GM23338 (cell line): ENCODE measurements at regions not wholly inside any gene's neighbourhood (a gene's known extent, or its start where the extent isn't known, plus 50 kb on each side); places are given as distances from the start of the nearest gene placed in this dataset.
A peak's percentile ranks its signal among the peaks of the same experiment; 100 is the strongest.

Experiments
- ATAC-seq: fragments of 200-7000 bp; cut with Tn5 transposase; 3 replicates; pipeline ENCODE4 v1.9.1; 2020
- DNase-seq: peaks from one replicate; pipeline ENCODE4 v3.0.0-alpha.2; 2015; ENCODE audit warnings: low spot score
- H2AFZ ChIP-seq: fragments of 200-600 bp; sonication (generic); 2 replicates; pipeline ENCODE4 v1.8.0; 2016; ENCODE audit warnings: antibody characterized with exemption, mild to moderate bottlenecking, moderate library complexity
- H3F3A ChIP-seq: fragments of 200-600 bp; sonication (generic); replicated peaks from 2 replicates; pipeline ENCODE4 v1.8.0; 2017; ENCODE audit warnings: antibody characterized with exemption, mixed run types, low read depth
- H3K27ac ChIP-seq: fragments of 200-600 bp; sonication (generic); 2 replicates; pipeline ENCODE4 v1.6.1; 2016; ENCODE audit warnings: low read depth
- H3K27me3 ChIP-seq: fragments of 200-600 bp; sonication (generic); 2 replicates; pipeline ENCODE4 v1.8.0; 2016; ENCODE audit warnings: mild to moderate bottlenecking, mixed run types, moderate library complexity; ENCODE audit not compliant: insufficient read depth
- H3K36me3 ChIP-seq: fragments of 200-600 bp; sonication (generic); 2 replicates; pipeline ENCODE4 v1.8.0; 2016; ENCODE audit warnings: mild to moderate bottlenecking; ENCODE audit not compliant: insufficient read depth
- H3K4me1 ChIP-seq: fragments of 200-600 bp; sonication (generic); 2 replicates; pipeline ENCODE4 v1.8.0; 2016; ENCODE audit warnings: mild to moderate bottlenecking, moderate library complexity; ENCODE audit not compliant: insufficient read depth
- H3K4me2 ChIP-seq: fragments of 200-600 bp; sonication (generic); 2 replicates; pipeline ENCODE4 v1.7.1; 2017; ENCODE audit warnings: mixed run types
- H3K4me3 ChIP-seq: fragments of 200-600 bp; sonication (generic); 2 replicates; pipeline ENCODE4 v1.6.1; 2016; ENCODE audit warnings: mixed run types
- H3K79me2 ChIP-seq: fragments of 200-600 bp; sonication (generic); replicated peaks from 2 replicates; pipeline ENCODE4 v1.8.0; 2017; ENCODE audit warnings: mild to moderate bottlenecking; ENCODE audit not compliant: insufficient read depth
- H3K9me2 ChIP-seq: fragments of 200-600 bp; sonication (generic); 2 replicates; pipeline ENCODE4 v1.8.0; 2017; ENCODE audit not compliant: insufficient read depth
- H4K20me1 ChIP-seq: fragments of 200-600 bp; sonication (generic); replicated peaks from 2 replicates; pipeline ENCODE4 v1.8.0; 2017; ENCODE audit warnings: mild to moderate bottlenecking; ENCODE audit not compliant: insufficient read depth
- H3K27ac Mint-ChIP-seq: 2 replicates; pipeline ENCODE4 v1.8.0; 2020; ENCODE audit warnings: inconsistent platforms, mild to moderate bottlenecking, moderate library complexity, mixed read lengths
- H3K27me3 Mint-ChIP-seq: 3 replicates; pipeline ENCODE4 v1.8.0; 2022; ENCODE audit warnings: low read depth, mild to moderate bottlenecking, moderate library complexity, mixed read lengths, inconsistent platforms; ENCODE audit not compliant: insufficient read depth, poor library complexity
- H3K36me3 Mint-ChIP-seq: 3 replicates; pipeline ENCODE4 v1.8.0; 2021; ENCODE audit warnings: low read depth, mild to moderate bottlenecking, inconsistent platforms, moderate library complexity, mixed read lengths
- H3K4me1 Mint-ChIP-seq: 3 replicates; pipeline ENCODE4 v1.8.0; 2020; ENCODE audit warnings: mild to moderate bottlenecking, inconsistent platforms, mixed read lengths
- H3K4me3 Mint-ChIP-seq: 3 replicates; pipeline ENCODE4 v1.8.0; 2021; ENCODE audit warnings: moderate library complexity, mild to moderate bottlenecking, inconsistent platforms, mixed read lengths
- H3K9me3 Mint-ChIP-seq: 3 replicates; pipeline ENCODE4 v1.8.0; 2020; ENCODE audit warnings: moderate library complexity, mild to moderate bottlenecking, inconsistent platforms, mixed read lengths
- CREB1 ChIP-seq: fragments of 250-450 bp; sonication (Bioruptor Pico); IDR thresholded peaks from 2 replicates; pipeline ENCODE4 v1.5.0; 2020; ENCODE audit warnings: low read depth, mild to moderate bottlenecking, moderate library complexity
- EZH2 ChIP-seq: fragments of 200-600 bp; sonication (generic); IDR thresholded peaks from one replicate; pipeline ENCODE4 v1.8.0; 2017; ENCODE audit warnings: antibody characterized with exemption, mild to moderate bottlenecking, low read depth; ENCODE audit not compliant: unreplicated experiment
- EZH2phosphoT487 ChIP-seq: fragments of 200-600 bp; sonication (generic); IDR thresholded peaks from one replicate; pipeline ENCODE4 v1.8.1; 2018; ENCODE audit warnings: antibody characterized with exemption; ENCODE audit not compliant: unreplicated experiment
- NANOG ChIP-seq: IDR thresholded peaks from 2 replicates; pipeline ENCODE4 v1.6.1; 2016; ENCODE audit warnings: antibody characterized with exemption, borderline replicate concordance
- POLR2AphosphoS5 ChIP-seq: IDR thresholded peaks from 2 replicates; pipeline ENCODE4 v1.6.1; 2016; ENCODE audit warnings: antibody characterized with exemption, low read depth
- STAT1 ChIP-seq: IDR thresholded peaks from one replicate; pipeline ENCODE4 v1.6.1; 2016; ENCODE audit warnings: antibody characterized with exemption; ENCODE audit not compliant: unreplicated experiment
- ZNF114 ChIP-seq: fragments of 250-450 bp; sonication (Bioruptor Pico); IDR thresholded peaks from 2 replicates; pipeline ENCODE4 v1.5.0; 2020; ENCODE audit warnings: mild to moderate bottlenecking, moderate library complexity
- ZNF331 ChIP-seq: fragments of 250-450 bp; sonication (Bioruptor Pico); IDR thresholded peaks from 2 replicates; pipeline ENCODE4 v1.5.0; 2020; ENCODE audit warnings: low read depth, mild to moderate bottlenecking, moderate library complexity
- TF ChIP-seq, protein P1 (sequence below): IDR thresholded peaks from 2 replicates; pipeline ENCODE4 v1.6.1; 2016; ENCODE audit warnings: antibody characterized with exemption
- TF ChIP-seq, protein P2 (sequence below): fragments of 250-450 bp; sonication (Bioruptor Pico); IDR thresholded peaks from 2 replicates; pipeline ENCODE4 v1.5.0; 2020; ENCODE audit warnings: mild to moderate bottlenecking, moderate library complexity
- TF ChIP-seq, protein P3 (sequence below), 2 experiments: fragments of 200-600 bp in 1 of 2; sonication (generic) in 1 of 2; conservative IDR thresholded peaks; 2 replicates each; pipeline versions ENCODE4 v1.5.1 to v1.6.1; 2016 to 2017; ENCODE audit warnings: antibody characterized with exemption in 2 of 2, low read depth in 2 of 2, mild to moderate bottlenecking in 2 of 2, moderate library complexity in 1 of 2

DNA sequence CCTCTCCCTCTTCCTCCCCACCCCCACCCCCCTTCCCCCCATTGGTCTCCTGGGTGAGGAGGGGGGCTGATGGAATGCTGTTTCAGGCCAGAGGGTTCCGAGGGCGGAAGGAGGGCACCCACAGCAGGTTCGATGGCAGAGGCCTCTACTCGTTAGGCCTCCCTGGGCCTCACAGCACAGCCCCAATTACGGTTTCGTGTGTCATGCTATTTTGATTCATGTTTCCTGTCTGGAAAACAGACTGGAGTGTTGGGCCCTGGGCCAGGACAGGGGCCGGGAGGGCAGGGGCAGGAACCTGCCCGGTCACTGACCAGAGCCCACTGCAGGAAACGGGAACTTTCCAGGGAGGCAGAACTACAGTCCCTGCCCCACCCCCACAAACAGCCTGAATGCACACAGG, 138.2 kb downstream of the C16orf95 start:
- H3K27ac Mint-ChIP-seq = no peak overlapping the region
- DNase-seq (peak; percentile 40), ATAC-seq (peak; percentile 51)
- no peaks in the 10 kb centered on the region for H3K9me2 ChIP-seq
- H3K27me3 Mint-ChIP-seq = peaks cover 25% of the 10 kb centered on the region
- no peak overlapping the region; the same call in 2 of the 3 replicates for H3K4me3 Mint-ChIP-seq
- peaks cover 20% of the 10 kb centered on the region for H3K4me1 Mint-ChIP-seq
- TF ChIP-seq, protein P1, sequence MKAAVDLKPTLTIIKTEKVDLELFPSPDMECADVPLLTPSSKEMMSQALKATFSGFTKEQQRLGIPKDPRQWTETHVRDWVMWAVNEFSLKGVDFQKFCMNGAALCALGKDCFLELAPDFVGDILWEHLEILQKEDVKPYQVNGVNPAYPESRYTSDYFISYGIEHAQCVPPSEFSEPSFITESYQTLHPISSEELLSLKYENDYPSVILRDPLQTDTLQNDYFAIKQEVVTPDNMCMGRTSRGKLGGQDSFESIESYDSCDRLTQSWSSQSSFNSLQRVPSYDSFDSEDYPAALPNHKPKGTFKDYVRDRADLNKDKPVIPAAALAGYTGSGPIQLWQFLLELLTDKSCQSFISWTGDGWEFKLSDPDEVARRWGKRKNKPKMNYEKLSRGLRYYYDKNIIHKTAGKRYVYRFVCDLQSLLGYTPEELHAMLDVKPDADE = no peak
- TF ChIP-seq, protein P2, sequence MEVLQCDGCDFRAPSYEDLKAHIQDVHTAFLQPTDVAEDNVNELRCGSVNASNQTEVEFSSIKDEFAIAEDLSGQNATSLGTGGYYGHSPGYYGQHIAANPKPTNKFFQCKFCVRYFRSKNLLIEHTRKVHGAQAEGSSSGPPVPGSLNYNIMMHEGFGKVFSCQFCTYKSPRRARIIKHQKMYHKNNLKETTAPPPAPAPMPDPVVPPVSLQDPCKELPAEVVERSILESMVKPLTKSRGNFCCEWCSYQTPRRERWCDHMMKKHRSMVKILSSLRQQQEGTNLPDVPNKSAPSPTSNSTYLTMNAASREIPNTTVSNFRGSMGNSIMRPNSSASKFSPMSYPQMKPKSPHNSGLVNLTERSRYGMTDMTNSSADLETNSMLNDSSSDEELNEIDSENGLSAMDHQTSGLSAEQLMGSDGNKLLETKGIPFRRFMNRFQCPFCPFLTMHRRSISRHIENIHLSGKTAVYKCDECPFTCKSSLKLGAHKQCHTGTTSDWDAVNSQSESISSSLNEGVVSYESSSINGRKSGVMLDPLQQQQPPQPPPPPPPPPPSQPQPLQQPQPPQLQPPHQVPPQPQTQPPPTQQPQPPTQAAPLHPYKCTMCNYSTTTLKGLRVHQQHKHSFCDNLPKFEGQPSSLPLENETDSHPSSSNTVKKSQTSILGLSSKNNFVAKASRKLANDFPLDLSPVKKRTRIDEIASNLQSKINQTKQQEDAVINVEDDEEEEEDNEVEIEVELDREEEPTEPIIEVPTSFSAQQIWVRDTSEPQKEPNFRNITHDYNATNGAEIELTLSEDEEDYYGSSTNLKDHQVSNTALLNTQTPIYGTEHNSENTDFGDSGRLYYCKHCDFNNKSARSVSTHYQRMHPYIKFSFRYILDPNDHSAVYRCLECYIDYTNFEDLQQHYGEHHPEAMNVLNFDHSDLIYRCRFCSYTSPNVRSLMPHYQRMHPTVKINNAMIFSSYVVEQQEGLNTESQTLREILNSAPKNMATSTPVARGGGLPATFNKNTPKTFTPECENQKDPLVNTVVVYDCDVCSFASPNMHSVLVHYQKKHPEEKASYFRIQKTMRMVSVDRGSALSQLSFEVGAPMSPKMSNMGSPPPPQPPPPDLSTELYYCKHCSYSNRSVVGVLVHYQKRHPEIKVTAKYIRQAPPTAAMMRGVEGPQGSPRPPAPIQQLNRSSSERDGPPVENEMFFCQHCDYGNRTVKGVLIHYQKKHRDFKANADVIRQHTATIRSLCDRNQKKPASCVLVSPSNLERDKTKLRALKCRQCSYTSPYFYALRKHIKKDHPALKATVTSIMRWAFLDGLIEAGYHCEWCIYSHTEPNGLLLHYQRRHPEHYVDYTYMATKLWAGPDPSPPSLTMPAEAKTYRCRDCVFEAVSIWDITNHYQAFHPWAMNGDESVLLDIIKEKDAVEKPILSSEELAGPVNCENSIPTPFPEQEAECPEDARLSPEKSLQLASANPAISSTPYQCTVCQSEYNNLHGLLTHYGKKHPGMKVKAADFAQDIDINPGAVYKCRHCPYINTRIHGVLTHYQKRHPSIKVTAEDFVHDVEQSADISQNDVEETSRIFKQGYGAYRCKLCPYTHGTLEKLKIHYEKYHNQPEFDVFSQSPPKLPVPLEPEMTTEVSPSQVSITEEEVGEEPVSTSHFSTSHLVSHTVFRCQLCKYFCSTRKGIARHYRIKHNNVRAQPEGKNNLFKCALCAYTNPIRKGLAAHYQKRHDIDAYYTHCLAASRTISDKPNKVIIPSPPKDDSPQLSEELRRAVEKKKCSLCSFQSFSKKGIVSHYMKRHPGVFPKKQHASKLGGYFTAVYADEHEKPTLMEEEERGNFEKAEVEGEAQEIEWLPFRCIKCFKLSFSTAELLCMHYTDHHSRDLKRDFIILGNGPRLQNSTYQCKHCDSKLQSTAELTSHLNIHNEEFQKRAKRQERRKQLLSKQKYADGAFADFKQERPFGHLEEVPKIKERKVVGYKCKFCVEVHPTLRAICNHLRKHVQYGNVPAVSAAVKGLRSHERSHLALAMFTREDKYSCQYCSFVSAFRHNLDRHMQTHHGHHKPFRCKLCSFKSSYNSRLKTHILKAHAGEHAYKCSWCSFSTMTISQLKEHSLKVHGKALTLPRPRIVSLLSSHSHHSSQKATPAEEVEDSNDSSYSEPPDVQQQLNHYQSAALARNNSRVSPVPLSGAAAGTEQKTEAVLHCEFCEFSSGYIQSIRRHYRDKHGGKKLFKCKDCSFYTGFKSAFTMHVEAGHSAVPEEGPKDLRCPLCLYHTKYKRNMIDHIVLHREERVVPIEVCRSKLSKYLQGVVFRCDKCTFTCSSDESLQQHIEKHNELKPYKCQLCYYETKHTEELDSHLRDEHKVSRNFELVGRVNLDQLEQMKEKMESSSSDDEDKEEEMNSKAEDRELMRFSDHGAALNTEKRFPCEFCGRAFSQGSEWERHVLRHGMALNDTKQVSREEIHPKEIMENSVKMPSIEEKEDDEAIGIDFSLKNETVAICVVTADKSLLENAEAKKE = no peak
- TF ChIP-seq EZH2 (no peak), POLR2AphosphoS5 (no peak)
- H4K20me1 ChIP-seq = no peaks in the 10 kb centered on the region
- H3K4me3 ChIP-seq = no peak overlapping the region
- peak overlapping the region; percentile 38; the same call in 1 of the 2 replicates for H3K4me2 ChIP-seq
- H3K9me3 Mint-ChIP-seq = no peaks in the 10 kb centered on the region
- H3K36me3 ChIP-seq = no peaks in the 10 kb centered on the region
- peaks cover 8% of the 10 kb centered on the region; the same call in 1 of the 2 replicates for H3K4me1 ChIP-seq
- H2AFZ ChIP-seq = peak overlapping the region; percentile 66; the same call in 1 of the 2 replicates
- no peaks in the 10 kb centered on the region for H3K27me3 ChIP-seq
- no peak overlapping the region for H3K27ac ChIP-seq
- H3K79me2 ChIP-seq = no peaks in the 10 kb centered on the region
- no peaks in the 10 kb centered on the region for H3K36me3 Mint-ChIP-seq
- no peaks in the 10 kb centered on the region for H3F3A ChIP-seq

DNA sequence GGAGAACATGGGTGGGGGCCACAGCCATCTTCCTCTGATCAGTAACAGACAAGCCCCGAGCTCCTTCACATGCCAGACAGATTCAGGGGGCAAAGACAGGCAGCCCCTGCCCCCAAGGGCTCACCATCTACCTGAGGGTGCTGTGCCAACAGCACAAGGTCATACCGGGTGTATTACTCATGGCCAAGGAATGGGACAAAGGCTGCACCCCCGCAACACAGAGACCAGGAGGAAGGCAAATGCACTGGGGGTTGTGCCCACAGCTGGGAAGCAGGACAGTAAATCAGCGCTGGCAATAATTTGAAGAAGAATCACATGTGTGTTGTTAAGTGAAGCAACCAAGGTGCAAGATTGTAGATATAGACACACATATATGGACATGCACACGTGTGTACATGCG, 137.1 kb downstream of the C16orf95 start:
- H3K4me3 ChIP-seq = no peak overlapping the region
- H3K4me1 ChIP-seq = peaks cover 8% of the 10 kb centered on the region; the same call in 1 of the 2 replicates
- H3F3A ChIP-seq = no peaks in the 10 kb centered on the region
- no peak overlapping the region for H3K4me2 ChIP-seq
- Mint-ChIP-seq H3K9me3 (no peaks in the 10 kb centered on the region), H3K4me1 (peaks cover 20% of the 10 kb centered on the region), H3K4me3 (no peak overlapping the region), H3K36me3 (no peaks in the 10 kb centered on the region), H3K27ac (no peak overlapping the region), H3K27me3 (peaks cover 27% of the 10 kb centered on the region)
- H3K9me2 ChIP-seq = no peaks in the 10 kb centered on the region
- H3K36me3 ChIP-seq = no peaks in the 10 kb centered on the region
- DNase-seq (no peak), ATAC-seq (no peak)
- H3K79me2 ChIP-seq = no peaks in the 10 kb centered on the region
- H3K27me3 ChIP-seq = no peaks in the 10 kb centered on the region
- no peak overlapping the region for H2AFZ ChIP-seq
- no peak overlapping the region for H3K27ac ChIP-seq
- no peaks in the 10 kb centered on the region for H4K20me1 ChIP-seq
- TF ChIP-seq CREB1 (CRISPR knock-in tag) (no peak), ZNF114 (CRISPR knock-in tag) (no peak), EZH2phosphoT487 (no peak), STAT1 (no peak), EZH2 (no peak), ZNF331 (CRISPR knock-in tag) (no peak), NANOG (no peak)
- TF ChIP-seq, protein P3, sequence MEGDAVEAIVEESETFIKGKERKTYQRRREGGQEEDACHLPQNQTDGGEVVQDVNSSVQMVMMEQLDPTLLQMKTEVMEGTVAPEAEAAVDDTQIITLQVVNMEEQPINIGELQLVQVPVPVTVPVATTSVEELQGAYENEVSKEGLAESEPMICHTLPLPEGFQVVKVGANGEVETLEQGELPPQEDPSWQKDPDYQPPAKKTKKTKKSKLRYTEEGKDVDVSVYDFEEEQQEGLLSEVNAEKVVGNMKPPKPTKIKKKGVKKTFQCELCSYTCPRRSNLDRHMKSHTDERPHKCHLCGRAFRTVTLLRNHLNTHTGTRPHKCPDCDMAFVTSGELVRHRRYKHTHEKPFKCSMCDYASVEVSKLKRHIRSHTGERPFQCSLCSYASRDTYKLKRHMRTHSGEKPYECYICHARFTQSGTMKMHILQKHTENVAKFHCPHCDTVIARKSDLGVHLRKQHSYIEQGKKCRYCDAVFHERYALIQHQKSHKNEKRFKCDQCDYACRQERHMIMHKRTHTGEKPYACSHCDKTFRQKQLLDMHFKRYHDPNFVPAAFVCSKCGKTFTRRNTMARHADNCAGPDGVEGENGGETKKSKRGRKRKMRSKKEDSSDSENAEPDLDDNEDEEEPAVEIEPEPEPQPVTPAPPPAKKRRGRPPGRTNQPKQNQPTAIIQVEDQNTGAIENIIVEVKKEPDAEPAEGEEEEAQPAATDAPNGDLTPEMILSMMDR (conservative IDR thresholded peaks at IDR 0.05; ENCODE audit: low read depth in 2 of 2) = no peak
